CD4-positive, alpha-beta memory T cell (primary cell): ENCODE measurements at regions not wholly inside any gene's neighbourhood (a gene's known extent, or its start where the extent isn't known, plus 50 kb on each side); places are given as distances from the start of the nearest gene placed in this dataset.

Experiments
- CTCF ChIA-PET: fragments of 350-600 bp; sonication (Branson Sonifier 250); formaldehyde crosslinking; loops from one replicate; lab custom pipeline; 2021; ENCODE audit warnings: inconsistent platforms; ENCODE audit not compliant: partially characterized antibody; lab: Charles Lee
- POLR2A ChIA-PET: fragments of 350-600 bp; sonication (Branson Sonifier 250); formaldehyde crosslinking; loops from one replicate; lab custom pipeline; 2021; ENCODE audit not compliant: partially characterized antibody; lab: Charles Lee
- DNase-seq, 5 donors: peaks; one replicate each; pipeline versions ENCODE4 v3.0.0 to v3.0.0-alpha.2; 2020 to 2022; ENCODE audit warnings: mixed read lengths in 1 of 5
- H3K27ac ChIP-seq: one replicate; pipeline ENCODE4 v1.7.0; 2013; ENCODE audit warnings: low read depth, low read length
- H3K27me3 ChIP-seq: 2 replicates; pipeline ENCODE4 v1.7.0; 2013; ENCODE audit warnings: mild to moderate bottlenecking, low read length, moderate library complexity; ENCODE audit not compliant: insufficient read depth
- H3K36me3 ChIP-seq: 2 replicates; pipeline ENCODE4 v1.7.0; 2013; ENCODE audit warnings: mild to moderate bottlenecking, low read length, moderate library complexity; ENCODE audit not compliant: insufficient read depth
- H3K4me1 ChIP-seq: 2 replicates; pipeline ENCODE4 v1.7.0; 2013; ENCODE audit warnings: mild to moderate bottlenecking, low read length, moderate library complexity; ENCODE audit not compliant: insufficient read depth
- H3K4me3 ChIP-seq, 2 donors: one replicate each; pipeline ENCODE4 v1.7.0; 2013; ENCODE audit warnings: low read length in 2 of 2, mild to moderate bottlenecking in 1 of 2
- H3K9me3 ChIP-seq, 2 donors: one replicate each; pipeline ENCODE4 v1.7.0; 2013; ENCODE audit warnings: low read length in 2 of 2, control low read depth in 1 of 2; ENCODE audit not compliant: control insufficient read depth in 1 of 2
- H3K27ac Mint-ChIP-seq, 7 donors: one replicate each; pipeline ENCODE4 v1.8.0; 2020 to 2021; ENCODE audit warnings: mixed read lengths in 7 of 7, mild to moderate bottlenecking in 6 of 7, inconsistent platforms in 3 of 7, moderate library complexity in 3 of 7
- H3K27me3 Mint-ChIP-seq, 2 donors: one replicate each; pipeline ENCODE4 v1.8.0; 2020 to 2021; ENCODE audit warnings: mixed read lengths in 2 of 2
- H3K36me3 Mint-ChIP-seq, 2 donors: one replicate each; pipeline ENCODE4 v1.8.0; 2020 to 2021; ENCODE audit warnings: mixed read lengths in 2 of 2, inconsistent platforms in 1 of 2, mild to moderate bottlenecking in 1 of 2
- H3K4me1 Mint-ChIP-seq, 4 donors: one replicate each; pipeline ENCODE4 v1.8.0; 2020 to 2021; ENCODE audit warnings: mixed read lengths in 4 of 4, mild to moderate bottlenecking in 1 of 4
- H3K4me3 Mint-ChIP-seq, 8 donors: one replicate each; pipeline ENCODE4 v1.8.0; 2020 to 2021; ENCODE audit warnings: mixed read lengths in 8 of 8, mild to moderate bottlenecking in 7 of 8, moderate library complexity in 6 of 8, inconsistent platforms in 3 of 8
- H3K9me3 Mint-ChIP-seq, 8 donors: one replicate each; pipeline ENCODE4 v1.8.0; 2020 to 2021; ENCODE audit warnings: mixed read lengths in 8 of 8, mild to moderate bottlenecking in 5 of 8, inconsistent platforms in 3 of 8, moderate library complexity in 1 of 8
- intact Hi-C: fragments of 100-400 bp; cut with micrococcal nuclease; formaldehyde crosslinking; loops from one replicate; pipeline ENCODE4 v1.15.1; 2023

GRCh38 chr2:192354512-192355244 is 159.9 kb upstream of the TMEFF2 start:
- no peaks in the 10 kb centered on the region for H3K36me3 Mint-ChIP-seq
- Histone ChIP-seq H3K9me3 (no peaks in the 10 kb centered on the region), H3K27ac (no peak overlapping the region), H3K4me1 (no peaks in the 10 kb centered on the region), H3K36me3 (no peaks in the 10 kb centered on the region), H3K4me3 (no peak overlapping the region), H3K27me3 (no peaks in the 10 kb centered on the region)
- H3K4me3 Mint-ChIP-seq = no peak overlapping the region
- no peak overlapping the region for H3K27ac Mint-ChIP-seq
- H3K9me3 Mint-ChIP-seq = no peaks in the 10 kb centered on the region
- peak in 1 of 5 donors; percentile 18 for DNase-seq
- H3K4me1 Mint-ChIP-seq = no peaks in the 10 kb centered on the region
- H3K27me3 Mint-ChIP-seq = no peaks in the 10 kb centered on the region
- intact Hi-C loops = no loop called here
- CTCF ChIA-PET = no interaction called here
- POLR2A ChIA-PET = no interaction called here

GRCh38 chr2:192347542-192347941 is 152.8 kb upstream of the TMEFF2 start:
- Histone ChIP-seq H3K4me3 (no peak overlapping the region), H3K27me3 (no peaks in the 10 kb centered on the region), H3K4me1 (no peaks in the 10 kb centered on the region), H3K36me3 (no peaks in the 10 kb centered on the region), H3K27ac (no peak overlapping the region), H3K9me3 (no peaks in the 10 kb centered on the region)
- Mint-ChIP-seq H3K36me3 (no peaks in the 10 kb centered on the region), H3K4me1 (no peaks in the 10 kb centered on the region), H3K9me3 (peaks cover 0 to 6% (median 0%) of the 10 kb centered on the region in 8 donors), H3K4me3 (no peak overlapping the region), H3K27ac (no peak overlapping the region), H3K27me3 (no peaks in the 10 kb centered on the region)
- DNase-seq = no peak
- intact Hi-C loops = no loop called here
- ChIA-PET POLR2A (no interaction called here), CTCF (no interaction called here)

- Histone ChIP-seq H3K36me3 (no peaks in the 10 kb centered on the region), H3K9me3 (no peaks in the 10 kb centered on the region), H3K4me1 (no peaks in the 10 kb centered on the region), H3K27ac (no peak overlapping the region), H3K27me3 (no peaks in the 10 kb centered on the region), H3K4me3 (no peak overlapping the region)
- POLR2A ChIA-PET = no interaction called here
- Mint-ChIP-seq H3K27ac (no peak overlapping the region), H3K4me3 (no peak overlapping the region), H3K36me3 (no peaks in the 10 kb centered on the region), H3K4me1 (no peaks in the 10 kb centered on the region), H3K27me3 (no peaks in the 10 kb centered on the region), H3K9me3 (peaks cover 0 to 6% (median under 1%) of the 10 kb centered on the region in 8 donors)
- DNase-seq = no peak
- CTCF ChIA-PET = no interaction called here
- intact Hi-C loops = no loop called here
These were observed 150.6 kb upstream of the TMEFF2 start for GRCh38 chr2:192345287-192345686.

DNA sequence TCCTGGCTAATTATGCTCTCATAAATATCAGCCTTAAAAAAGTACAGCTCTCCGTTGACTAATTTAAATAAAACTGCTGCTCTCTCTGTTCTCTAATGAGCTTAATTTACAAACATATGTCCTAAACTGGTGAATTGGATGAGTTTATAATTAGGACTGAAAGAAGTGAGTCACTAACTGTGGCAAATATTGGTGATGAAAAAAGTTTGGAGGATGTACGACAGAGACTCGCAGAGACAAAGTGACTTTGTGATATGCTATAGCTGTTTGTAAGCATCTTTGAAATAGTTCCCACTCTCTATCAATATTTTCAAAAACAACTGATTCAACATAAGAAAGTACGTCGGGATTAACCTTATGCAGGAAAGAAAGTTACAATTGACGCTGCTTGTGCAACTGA is 138.9 kb upstream of the TMEFF2 start:
- no peak for DNase-seq
- ChIA-PET POLR2A (no interaction called here), CTCF (no interaction called here)
- Histone ChIP-seq H3K4me3 (no peak overlapping the region), H3K4me1 (no peaks in the 10 kb centered on the region), H3K27me3 (no peaks in the 10 kb centered on the region), H3K9me3 (no peaks in the 10 kb centered on the region), H3K27ac (no peak overlapping the region), H3K36me3 (no peaks in the 10 kb centered on the region)
- Mint-ChIP-seq H3K4me3 (no peak overlapping the region), H3K27ac (no peak overlapping the region), H3K27me3 (no peaks in the 10 kb centered on the region), H3K9me3 (no peaks in the 10 kb centered on the region), H3K36me3 (no peaks in the 10 kb centered on the region), H3K4me1 (no peaks in the 10 kb centered on the region)
- intact Hi-C loops = no loop called here

- CTCF ChIA-PET = no interaction called here
- Histone ChIP-seq H3K4me3 (no peak overlapping the region), H3K27ac (no peak overlapping the region), H3K9me3 (no peaks in the 10 kb centered on the region), H3K27me3 (no peaks in the 10 kb centered on the region), H3K36me3 (no peaks in the 10 kb centered on the region), H3K4me1 (no peaks in the 10 kb centered on the region)
- Mint-ChIP-seq H3K4me3 (no peak overlapping the region), H3K27ac (no peak overlapping the region), H3K4me1 (no peaks in the 10 kb centered on the region), H3K36me3 (no peaks in the 10 kb centered on the region), H3K9me3 (peaks cover 0 to 4% (median 0%) of the 10 kb centered on the region in 8 donors), H3K27me3 (no peaks in the 10 kb centered on the region)
- intact Hi-C loops = no loop called here
- no peak for DNase-seq
- POLR2A ChIA-PET = no interaction called here
These were observed 133.6 kb upstream of the TMEFF2 start for GRCh38 chr2:192328297-192328696.

GRCh38 chr2:192327576-192327975 is 132.8 kb upstream of the TMEFF2 start:
- ChIA-PET CTCF (no interaction called here), POLR2A (no interaction called here)
- no peak for DNase-seq
- intact Hi-C loops = no loop called here
- H3K27ac ChIP-seq = no peak overlapping the region
- no peak overlapping the region for H3K4me3 ChIP-seq
- H3K36me3 ChIP-seq = no peaks in the 10 kb centered on the region
- peak overlapping the region in 1 of 7 donors; percentile 49 for H3K27ac Mint-ChIP-seq
- H3K36me3 Mint-ChIP-seq = no peaks in the 10 kb centered on the region
- no peaks in the 10 kb centered on the region for H3K27me3 ChIP-seq
- no peaks in the 10 kb centered on the region for H3K4me1 Mint-ChIP-seq
- no peaks in the 10 kb centered on the region for H3K9me3 ChIP-seq
- no peaks in the 10 kb centered on the region for H3K4me1 ChIP-seq
- peaks cover 0 to 4% (median 0%) of the 10 kb centered on the region in 8 donors for H3K9me3 Mint-ChIP-seq
- no peak overlapping the region for H3K4me3 Mint-ChIP-seq
- no peaks in the 10 kb centered on the region for H3K27me3 Mint-ChIP-seq

- ChIA-PET POLR2A (no interaction called here), CTCF (no interaction called here)
- Histone ChIP-seq H3K9me3 (no peaks in the 10 kb centered on the region), H3K36me3 (no peaks in the 10 kb centered on the region), H3K4me3 (no peak overlapping the region), H3K27me3 (no peaks in the 10 kb centered on the region), H3K4me1 (no peaks in the 10 kb centered on the region), H3K27ac (no peak overlapping the region)
- Mint-ChIP-seq H3K4me1 (no peaks in the 10 kb centered on the region), H3K9me3 (peaks cover 0 to 2% (median 0%) of the 10 kb centered on the region in 8 donors), H3K27ac (no peak overlapping the region), H3K36me3 (no peaks in the 10 kb centered on the region), H3K27me3 (no peaks in the 10 kb centered on the region), H3K4me3 (no peak overlapping the region)
- DNase-seq = peak in 1 of 5 donors; percentile 23
- intact Hi-C loops = no loop called here
These were observed 120.8 kb upstream of the TMEFF2 start for GRCh38 chr2:192315543-192315942.
